HUDEP-2 (cell line): ENCODE measurements at regions not wholly inside any gene's neighbourhood (a gene's known extent, or its start where the extent isn't known, plus 50 kb on each side); places are given as distances from the start of the nearest gene placed in this dataset.

Experiments
- DNase-seq, 76 experiments: peaks; one replicate each; lab custom pipeline; 2025; ENCODE audit not compliant: unreplicated experiment in 76 of 76; lab: John Stamatoyannopoulos, UW

DNA sequence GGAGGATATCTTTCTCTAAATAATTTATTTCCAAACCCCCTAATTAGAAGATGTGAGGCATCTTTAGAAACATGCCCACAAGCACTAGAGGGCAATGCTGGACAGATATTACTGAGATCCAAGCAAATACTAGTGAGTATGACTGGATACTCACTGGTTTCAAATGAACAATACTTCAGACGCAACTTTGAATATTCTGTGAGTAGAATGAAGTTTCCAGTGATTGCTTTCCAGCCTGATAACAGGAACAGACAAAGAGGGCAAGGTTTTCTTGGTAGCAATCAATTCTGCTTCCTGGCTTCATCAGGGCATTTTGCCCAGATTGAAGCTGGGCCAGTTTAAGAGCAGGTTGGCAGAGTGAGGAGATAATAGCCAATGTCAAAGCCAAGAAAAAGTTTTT lies 442.6 kb upstream of the PDZRN3 start:
- peak in 3 of 76 experiments; percentile 0 to 2 (median 2) for DNase-seq

DNA sequence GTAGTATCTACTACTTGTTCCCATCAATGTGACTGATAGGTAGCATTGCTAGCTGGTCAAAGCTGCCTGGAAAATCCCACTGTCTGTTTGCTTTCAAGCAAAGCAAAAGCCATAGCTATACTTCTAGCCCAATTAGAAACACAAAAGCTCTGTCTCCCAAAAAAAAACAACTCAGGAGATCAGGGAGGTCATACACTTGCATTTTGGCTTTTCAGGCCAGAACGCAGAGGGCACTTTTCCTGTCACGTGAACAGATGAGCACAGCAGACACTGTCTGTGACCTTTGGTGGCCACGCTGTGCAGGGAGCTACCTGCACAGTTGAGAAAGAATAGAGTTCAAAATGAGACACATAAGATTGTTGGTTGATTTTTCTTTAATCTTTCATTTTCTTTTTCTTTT lies 441.7 kb upstream of the PDZRN3 start:
- no peak for DNase-seq

GRCh38 chr3:74059923-74060600 lies 435.3 kb upstream of the PDZRN3 start:
- DNase-seq: no peak

DNA sequence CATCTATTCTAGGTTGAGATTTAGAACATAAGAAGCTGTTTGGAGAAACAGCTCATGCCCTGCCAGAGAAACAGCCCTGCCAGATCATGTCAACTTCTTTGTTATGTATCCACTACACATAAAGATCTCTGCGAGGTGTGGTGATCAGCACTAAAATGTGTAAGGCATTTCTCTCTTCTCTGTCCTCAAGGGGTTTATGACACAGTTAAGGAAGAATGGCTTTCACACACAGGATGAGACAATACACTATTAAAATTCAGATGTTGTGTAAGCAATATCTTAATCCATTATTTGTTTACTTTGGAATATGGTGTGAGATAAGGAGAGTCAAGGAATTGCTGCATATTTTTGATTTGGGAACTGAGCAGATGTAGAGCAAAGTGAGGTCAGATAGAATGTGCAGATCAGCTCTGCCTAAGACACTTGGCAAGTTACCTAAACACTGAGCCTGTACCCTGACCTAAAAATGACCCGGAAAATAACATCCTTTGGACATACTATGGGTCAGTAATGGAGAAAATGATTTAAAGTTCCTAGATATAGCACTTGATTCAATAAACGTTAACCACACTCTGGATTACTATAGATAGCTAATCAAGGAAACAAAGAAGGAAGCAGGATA lies 434.7 kb upstream of the PDZRN3 start:
- no peak for DNase-seq

- no peak for DNase-seq
These were observed 432.4 kb upstream of the PDZRN3 start for GRCh38 chr3:74057169-74057568.

DNA sequence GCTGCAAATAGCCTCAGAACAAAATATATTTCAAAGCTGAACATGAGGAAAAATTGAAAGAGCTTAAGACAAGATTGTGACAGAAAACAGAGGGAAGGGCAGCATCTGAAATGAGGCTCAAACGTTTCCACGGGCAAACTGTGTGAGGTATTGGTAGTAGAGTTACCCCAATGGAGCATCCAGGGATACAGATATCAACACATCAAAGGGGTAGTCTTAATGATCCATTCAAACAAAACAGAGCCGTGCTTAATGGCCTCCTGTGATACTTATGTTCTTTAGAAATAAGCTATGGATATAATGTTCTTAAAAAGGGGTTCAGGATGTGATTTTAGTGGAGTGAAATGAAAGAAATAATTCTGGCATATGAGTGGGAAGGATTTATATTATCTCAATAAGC lies 430.3 kb upstream of the PDZRN3 start:
- DNase-seq: no peak

GRCh38 chr3:74054566-74054965 lies 429.8 kb upstream of the PDZRN3 start:
- DNase-seq: no peak

DNA sequence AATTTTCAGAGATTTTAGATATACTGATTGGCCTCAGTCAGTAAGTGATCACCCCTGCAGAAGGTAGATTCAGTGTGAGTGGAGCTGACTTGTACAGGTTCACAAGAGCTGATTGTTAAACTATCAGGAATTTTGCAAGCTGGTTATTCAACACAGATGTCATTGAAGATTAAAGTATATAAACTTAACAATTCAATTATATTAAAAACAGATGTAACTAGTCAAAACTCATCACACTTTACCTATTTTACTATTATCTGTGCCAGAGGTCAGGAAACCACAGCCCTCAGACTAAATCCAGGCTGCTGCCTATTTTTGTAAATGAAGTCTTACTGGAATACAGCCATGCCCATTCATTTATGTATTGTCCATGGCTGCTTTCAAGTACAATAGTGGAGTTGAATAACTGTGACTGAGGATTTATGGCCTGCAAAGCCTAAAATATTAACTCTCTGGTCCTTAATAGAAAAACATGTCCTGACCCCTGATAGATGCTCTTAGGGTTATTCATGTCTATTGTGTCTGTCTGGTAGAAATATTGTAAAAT lies 429.3 kb upstream of the PDZRN3 start:
- no peak for DNase-seq

- DNase-seq: no peak
These were observed 424.7 kb upstream of the PDZRN3 start for GRCh38 chr3:74049444-74049843.

DNA sequence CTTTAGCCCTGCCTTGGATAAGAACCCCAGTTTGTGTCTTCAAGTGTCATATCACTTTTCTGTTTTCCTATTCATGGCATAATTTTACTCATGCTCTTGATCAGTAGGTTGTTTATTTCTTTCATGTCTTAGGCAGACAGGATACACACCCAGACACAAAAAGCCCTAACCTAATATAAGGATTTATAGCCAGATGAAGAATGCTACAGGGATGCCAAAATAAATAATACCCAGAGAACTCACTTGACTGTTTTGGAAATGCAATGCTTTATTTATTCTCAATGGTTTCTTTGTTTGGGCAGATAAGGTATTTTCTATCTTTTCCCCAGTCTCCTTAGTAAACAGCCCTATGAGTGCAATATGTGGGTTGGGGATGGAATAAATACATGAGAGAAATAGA lies 424.0 kb upstream of the PDZRN3 start:
- DNase-seq: no peak

DNA sequence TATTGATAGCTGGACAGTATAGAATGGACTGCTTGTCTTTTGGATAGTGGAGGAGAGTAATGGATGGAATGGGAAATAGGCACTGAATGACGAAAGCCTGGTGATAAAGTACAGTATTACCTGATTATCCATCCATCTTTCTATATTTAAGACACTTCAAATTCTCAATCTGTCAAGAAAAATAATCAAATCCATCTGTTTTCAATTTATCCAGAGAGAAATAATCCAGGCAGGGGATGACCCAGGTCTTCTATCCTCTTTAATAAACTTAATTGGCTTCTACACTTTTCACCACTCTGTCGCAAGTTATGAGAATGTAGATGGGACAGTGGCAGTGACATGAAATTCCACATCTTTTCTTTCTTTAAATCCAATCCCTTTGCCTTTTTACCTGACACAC lies 420.3 kb upstream of the PDZRN3 start:
- DNase-seq: no peak

DNA sequence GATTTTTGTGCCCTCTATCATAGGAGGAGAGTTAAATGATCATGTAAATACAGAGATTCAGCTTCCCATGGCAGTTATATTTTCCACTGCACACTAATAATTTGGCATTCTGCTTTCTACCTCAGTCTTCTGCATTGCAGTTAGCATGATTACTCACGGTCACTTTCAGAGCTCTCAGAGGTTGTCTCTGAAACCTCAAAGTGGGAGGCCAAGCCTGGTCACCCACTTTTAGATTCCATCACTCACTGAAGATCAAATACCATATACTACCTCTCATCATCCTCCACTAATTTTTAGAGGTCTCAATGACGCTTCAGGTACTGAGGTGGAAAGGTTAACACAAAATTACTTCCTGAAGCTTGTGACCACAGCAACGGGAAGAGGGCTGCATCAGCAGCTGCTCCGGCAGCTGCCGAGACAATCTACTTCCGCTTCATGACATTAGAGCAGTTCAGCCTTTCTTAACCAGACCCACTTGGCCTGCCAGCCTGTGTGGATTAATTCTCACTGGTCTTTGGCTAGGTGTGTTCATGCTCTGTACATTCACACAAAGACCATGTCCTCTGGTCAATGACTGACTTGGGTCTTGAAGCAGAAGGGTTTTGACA lies 416.4 kb upstream of the PDZRN3 start:
- DNase-seq: no peak

- no peak for DNase-seq
These were observed 414.4 kb upstream of the PDZRN3 start for GRCh38 chr3:74039105-74039504.

DNA sequence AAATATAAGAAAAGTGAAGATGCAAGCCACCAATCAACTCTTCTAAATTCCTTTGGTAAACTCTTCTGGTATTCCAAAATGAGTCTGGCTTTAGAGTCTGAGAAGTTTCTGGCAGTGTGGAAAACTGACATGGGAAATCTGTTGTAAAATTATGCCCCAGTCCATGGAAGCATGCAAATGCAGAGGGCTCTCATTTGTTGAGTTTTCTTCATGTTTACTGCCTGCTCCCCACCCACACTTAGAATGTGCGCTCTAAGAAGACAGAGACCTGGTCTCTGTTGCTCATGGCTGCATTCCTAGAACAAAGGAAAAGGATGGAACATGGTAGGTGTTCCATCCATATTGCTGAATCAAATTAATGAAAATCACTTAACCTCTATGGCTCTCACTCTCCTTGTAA lies 411.8 kb upstream of the PDZRN3 start:
- DNase-seq: no peak

- DNase-seq: no peak
These were observed 411.4 kb upstream of the PDZRN3 start for GRCh38 chr3:74036102-74036501.

GRCh38 chr3:74033806-74034205 lies 409.1 kb upstream of the PDZRN3 start:
- DNase-seq: no peak

DNA sequence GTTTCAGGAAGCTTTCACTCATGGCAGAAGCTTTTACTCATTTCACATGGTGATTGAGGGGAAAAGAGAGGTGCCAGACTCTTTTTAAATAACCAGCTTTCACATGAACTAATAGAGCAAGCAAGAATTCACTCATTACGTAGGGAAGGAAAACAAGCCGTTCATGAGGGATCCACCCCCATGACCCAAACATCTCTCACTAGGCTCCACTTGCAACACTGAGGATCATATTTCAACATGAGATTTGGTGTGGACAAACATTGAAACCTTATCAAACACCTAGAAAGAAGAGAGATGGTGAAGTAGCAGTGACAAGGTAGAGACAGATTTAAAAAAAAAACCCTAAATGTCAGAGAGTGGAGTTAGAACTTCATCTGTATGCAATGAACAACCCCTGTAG lies 408.6 kb upstream of the PDZRN3 start:
- DNase-seq: no peak

DNA sequence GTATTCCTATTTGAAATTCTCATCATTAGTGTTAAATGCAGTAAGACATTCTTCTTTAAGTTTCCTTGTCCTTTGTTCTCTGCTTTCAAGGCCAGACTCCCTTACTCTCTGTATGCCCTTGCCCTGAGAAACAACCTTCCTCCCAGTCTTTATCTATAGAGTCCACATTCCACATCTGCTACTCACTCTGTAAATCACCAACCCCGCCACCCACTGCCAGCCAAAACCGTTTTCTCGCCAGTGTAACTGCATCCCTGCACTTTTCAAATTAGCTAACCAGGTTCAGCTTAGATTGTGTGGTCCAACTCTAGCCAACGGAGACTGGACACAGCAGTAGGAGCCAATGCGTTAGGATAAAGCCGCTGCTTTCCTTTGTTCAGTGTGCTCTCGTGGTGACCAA lies 402.4 kb upstream of the PDZRN3 start:
- DNase-seq: no peak

GRCh38 chr3:74023395-74023794 lies 398.7 kb upstream of the PDZRN3 start:
- DNase-seq: no peak

DNA sequence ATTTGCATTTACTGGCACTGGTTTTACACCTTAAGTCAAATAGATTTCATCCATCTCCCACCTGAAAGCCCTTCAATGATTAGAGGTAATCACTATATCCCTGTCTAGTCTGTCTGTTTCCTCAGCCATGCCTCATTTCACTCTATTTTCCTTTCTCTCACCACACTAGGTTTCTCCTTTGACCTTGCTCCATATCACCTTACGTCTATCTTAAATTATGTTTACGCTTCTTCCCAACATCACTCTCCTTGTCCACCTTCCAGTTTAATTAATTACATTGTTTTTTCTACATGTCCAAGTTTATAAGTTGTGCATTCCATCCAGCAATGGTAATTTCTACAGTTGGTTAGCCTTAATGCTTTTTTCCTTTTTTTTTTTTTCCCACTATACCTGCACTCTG lies 396.7 kb upstream of the PDZRN3 start:
- DNase-seq: no peak

DNA sequence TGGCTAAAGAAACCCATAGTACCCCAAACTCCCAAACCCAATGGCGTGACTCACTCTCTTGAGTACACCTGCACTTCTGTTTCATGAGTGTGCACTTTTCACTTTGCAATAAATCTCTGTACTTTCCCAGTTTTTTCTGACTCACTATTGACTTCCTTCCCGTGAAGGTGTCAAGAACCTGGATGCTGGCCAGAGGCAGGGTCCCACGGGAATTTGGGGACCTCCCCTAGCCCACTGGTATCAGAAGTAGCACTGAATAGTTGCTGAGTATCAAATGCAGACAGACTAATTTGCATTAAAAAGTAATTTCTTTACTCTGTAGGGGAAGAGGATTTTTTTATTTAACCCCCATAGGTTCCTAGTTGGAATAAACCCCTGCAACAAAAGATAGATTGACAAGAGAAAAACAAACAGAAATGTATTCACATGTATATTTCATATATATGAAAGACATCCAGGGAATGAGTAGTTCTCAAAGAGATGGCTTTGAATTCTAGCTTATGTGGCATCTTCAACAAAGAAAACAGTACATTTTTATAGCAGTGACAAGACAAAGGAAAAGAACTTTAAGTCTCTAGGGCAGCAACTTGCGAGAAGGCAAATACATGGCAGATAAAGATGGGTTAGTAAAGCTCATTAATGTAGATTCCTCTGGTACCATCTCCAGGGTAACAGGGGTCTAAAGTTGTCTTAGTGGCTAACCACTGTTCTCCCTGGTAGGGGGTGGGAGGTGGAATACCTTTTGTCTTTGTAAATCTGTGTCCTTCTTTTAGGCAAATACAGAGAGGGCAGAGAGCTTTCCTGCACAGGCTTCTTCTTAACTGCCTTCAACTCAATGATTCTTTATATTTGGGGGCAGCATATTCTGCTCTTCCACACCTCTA lies 385.5 kb upstream of the PDZRN3 start:
- DNase-seq: no peak
